ENCODE measurements at regions not wholly inside any gene's neighbourhood (a gene's known extent, or its start where the extent isn't known, plus 50 kb on each side); places are given as distances from the start of the nearest gene placed in this dataset.

DNA sequence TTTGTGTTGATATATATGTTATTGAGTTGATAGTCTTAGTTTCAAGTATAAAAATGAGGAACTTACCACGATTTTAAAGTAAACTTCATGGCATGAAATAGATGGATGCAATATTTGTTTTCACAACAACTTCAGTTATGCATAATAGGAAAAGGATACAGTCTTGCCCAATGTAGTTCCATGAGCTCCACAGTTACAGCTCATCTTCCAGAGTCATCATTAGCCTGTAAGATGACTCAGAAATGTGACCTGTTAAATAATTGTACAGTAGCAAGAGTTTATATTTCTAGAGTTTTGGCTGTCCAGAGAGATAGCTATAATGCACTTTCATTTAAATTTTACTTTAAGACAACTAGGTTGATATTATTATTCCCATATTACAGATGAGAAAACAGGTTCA is 80.9 kb upstream of the ARHGAP28 start:
- H3K9ac ChIP-seq (ENCODE audit: low read length): no peak overlapping the region
- DNase-seq (ENCODE audit: low read depth, low spot score) (no peak), ATAC-seq (no peak)
- H3K9me2 ChIP-seq (ENCODE audit: insufficient read depth): no peaks in the 10 kb centered on the region
- ChIA-PET POLR2A (no interaction called here), CTCF (no interaction called here), RAD21 (ENCODE audit: low non-redundant PET in 1 of 2, low total read pairs in 2 of 2, uncharacterized antibody in 2 of 2, unreplicated experiment in 2 of 2) (no interaction called here)
- no peaks in the 10 kb centered on the region for H4K20me1 ChIP-seq (ENCODE audit: insufficient read depth)
- H3K27me3 ChIP-seq (ENCODE audit: insufficient read depth, low read length): no peaks in the 10 kb centered on the region
- TF ChIP-seq ZNF274 (IDR thresholded peaks at IDR 0.05; ENCODE audit: low read depth, low read length) (no peak), REST (IDR thresholded peaks at IDR 0.05; ENCODE audit: low read depth) (no peak), SP1 (IDR thresholded peaks at IDR 0.05; ENCODE audit: low read depth) (no peak), FOSL1 (IDR thresholded peaks at IDR 0.05; ENCODE audit: low read depth) (no peak), POLR2A (IDR thresholded peaks at IDR 0.05; ENCODE audit: borderline replicate concordance, extremely low read depth, insufficient read depth, insufficient read length) (no peak), ATF3 (IDR thresholded peaks at IDR 0.05) (no peak), POLR2AphosphoS5 (IDR thresholded peaks at IDR 0.05; ENCODE audit: low read depth, low read length) (no peak), EZH2 (IDR thresholded peaks at IDR 0.05) (no peak), JUND (IDR thresholded peaks at IDR 0.05) (no peak), TCF7L2 (IDR thresholded peaks at IDR 0.05; ENCODE audit: borderline replicate concordance, extremely low read depth, insufficient read depth, insufficient read length) (no peak), CTCF (IDR thresholded peaks at IDR 0.05 in 2 of 3, conservative IDR thresholded peaks at IDR 0.05 in 1 of 3; ENCODE audit: borderline replicate concordance in 1 of 3, insufficient read depth in 1 of 3, low read depth in 2 of 3, low read length in 2 of 3) (no peak), ZFX (IDR thresholded peaks at IDR 0.05) (no peak), CBX3 (IDR thresholded peaks at IDR 0.05; ENCODE audit: low read depth) (no peak)
- H3K4me1 ChIP-seq (ENCODE audit: control insufficient read depth in 1 of 2, insufficient read depth in 2 of 2, low read length in 2 of 2): no peaks in the 10 kb centered on the region
- intact Hi-C loops (cut with micrococcal nuclease): no loop called here
- H2AFZ ChIP-seq (ENCODE audit: low read depth, low read length, poor library complexity, severe bottlenecking): no peak overlapping the region
- H3K36me3 ChIP-seq (ENCODE audit: control insufficient read depth in 1 of 2, insufficient read depth in 2 of 2, low read length in 2 of 2): no peaks in the 10 kb centered on the region
- no peak overlapping the region for H3K27ac ChIP-seq (ENCODE audit: low read depth, low read length)
- H3K9me3 ChIP-seq (ENCODE audit: control insufficient read depth in 1 of 2, insufficient read depth in 1 of 2, low read depth in 1 of 2, low read length in 2 of 2): peaks cover 6 to 30% of the 10 kb centered on the region in 2 experiments; a peak in 2 of 4 replicates
- no TSS peak for BruUV-seq (replicated peaks)
- no peak overlapping the region for H3K4me3 ChIP-seq (replicated peaks in 1 of 2; ENCODE audit: low read depth in 1 of 2, low read length in 2 of 2)
- H3K79me2 ChIP-seq (ENCODE audit: insufficient read depth, low read length): no peaks in the 10 kb centered on the region
- H3K4me2 ChIP-seq (ENCODE audit: low read length): no peak overlapping the region
